Mesenchymal stem cell (in vitro differentiated cells and primary cell): ENCODE measurements at regions not wholly inside any gene's neighbourhood (a gene's known extent, or its start where the extent isn't known, plus 50 kb on each side); places are given as distances from the start of the nearest gene placed in this dataset.

Experiments used
- DNase-seq: peaks from one replicate; pipeline ENCODE4 v3.0.0-alpha.2; 2013
- H2AFZ ChIP-seq: one replicate; pipeline ENCODE4 v1.6.1; 2013; ENCODE audit warnings: low read depth, mild to moderate bottlenecking, control low read depth, inconsistent platforms, low read length, moderate library complexity
- H2AK5ac ChIP-seq: 2 replicates; pipeline ENCODE4 v1.6.1; 2013; ENCODE audit warnings: low read length, moderate library complexity, mild to moderate bottlenecking, inconsistent platforms; ENCODE audit not compliant: severe bottlenecking
- H2BK120ac ChIP-seq: one replicate; pipeline ENCODE4 v1.6.1; 2013; ENCODE audit warnings: low read depth, mild to moderate bottlenecking, inconsistent platforms, low read length, moderate library complexity
- H2BK12ac ChIP-seq, 2 experiments: one replicate each; pipeline ENCODE4 v1.6.1; 2013; ENCODE audit warnings: inconsistent platforms in 2 of 2, low read length in 2 of 2, mild to moderate bottlenecking in 2 of 2, moderate library complexity in 2 of 2, control low read depth in 1 of 2
- H2BK15ac ChIP-seq: one replicate; pipeline ENCODE4 v1.6.1; 2013; ENCODE audit warnings: mild to moderate bottlenecking, low read depth, inconsistent platforms; ENCODE audit not compliant: poor library complexity, severe bottlenecking
- H2BK5ac ChIP-seq: 2 replicates; pipeline ENCODE4 v1.6.1; 2013; ENCODE audit warnings: low read depth, mild to moderate bottlenecking, low read length, control low read depth, inconsistent platforms; ENCODE audit not compliant: poor library complexity, severe bottlenecking
- H3K14ac ChIP-seq, 2 experiments: one replicate each; pipeline ENCODE4 v1.6.1; 2013; ENCODE audit warnings: inconsistent platforms in 2 of 2, low read length in 2 of 2, control low read depth in 1 of 2, mild to moderate bottlenecking in 1 of 2, moderate library complexity in 1 of 2
- H3K18ac ChIP-seq, 2 experiments: one replicate each; pipeline ENCODE4 v1.6.1; 2013; ENCODE audit warnings: inconsistent platforms in 2 of 2, low read length in 2 of 2, control low read depth in 1 of 2, low read depth in 1 of 2, mild to moderate bottlenecking in 1 of 2
- H3K23ac ChIP-seq, 2 experiments: one replicate each; pipeline ENCODE4 v1.6.1; 2013; ENCODE audit warnings: inconsistent platforms in 2 of 2, low read length in 2 of 2, mild to moderate bottlenecking in 2 of 2, moderate library complexity in 2 of 2, control low read depth in 1 of 2
- H3K27ac ChIP-seq: 2 replicates; pipeline ENCODE4 v1.5.1; 2013; ENCODE audit warnings: mild to moderate bottlenecking, moderate library complexity, low read length, control low read depth, inconsistent platforms; ENCODE audit not compliant: poor library complexity, severe bottlenecking
- H3K27me3 ChIP-seq, 2 experiments: 2 replicates each; pipeline versions ENCODE4 v1.6.1 to v1.7.0; 2013; ENCODE audit warnings: low read length in 2 of 2, mild to moderate bottlenecking in 2 of 2, moderate library complexity in 2 of 2, control low read depth in 1 of 2, inconsistent platforms in 1 of 2; ENCODE audit not compliant: control insufficient read depth in 1 of 2, insufficient read depth in 1 of 2
- H3K36me3 ChIP-seq, 2 experiments: 2 replicates each; pipeline versions ENCODE4 v1.6.1 to v1.7.0; 2013; ENCODE audit warnings: low read length in 2 of 2, control low read depth in 1 of 2, inconsistent platforms in 1 of 2, low read depth in 1 of 2, mild to moderate bottlenecking in 1 of 2; ENCODE audit not compliant: insufficient read depth in 2 of 2, control insufficient read depth in 1 of 2
- H3K4ac ChIP-seq, 2 experiments: one replicate each; pipeline ENCODE4 v1.6.1; 2013; ENCODE audit warnings: inconsistent platforms in 2 of 2, low read length in 2 of 2, mild to moderate bottlenecking in 2 of 2, moderate library complexity in 2 of 2, control low read depth in 1 of 2, low read depth in 1 of 2
- H3K4me1 ChIP-seq: 2 replicates; pipeline ENCODE4 v1.6.1; 2013; ENCODE audit warnings: low read depth, low read length, control low read depth; ENCODE audit not compliant: control insufficient read depth, insufficient read depth
- H3K4me2 ChIP-seq: 2 replicates; pipeline ENCODE4 v1.6.1; 2013; ENCODE audit warnings: low read length, mild to moderate bottlenecking, inconsistent platforms; ENCODE audit not compliant: poor library complexity, severe bottlenecking
- H3K4me3 ChIP-seq, 2 experiments: 2 replicates each; pipeline versions ENCODE4 v1.5.1 to v1.7.0; 2013; ENCODE audit warnings: low read length in 2 of 2, mild to moderate bottlenecking in 2 of 2, control low read depth in 1 of 2, low read depth in 1 of 2; ENCODE audit not compliant: insufficient read depth in 1 of 2
- H3K79me1 ChIP-seq: replicated peaks from 2 replicates; pipeline ENCODE4 v1.6.1; 2013; ENCODE audit warnings: mild to moderate bottlenecking, control low read depth, low read length, inconsistent platforms; ENCODE audit not compliant: poor library complexity, severe bottlenecking
- H3K9ac ChIP-seq: 2 replicates; pipeline ENCODE4 v1.7.0; 2013; ENCODE audit warnings: mild to moderate bottlenecking, low read length, moderate library complexity
- H3K9me3 ChIP-seq: 2 replicates; pipeline ENCODE4 v1.7.0; 2013; ENCODE audit warnings: mild to moderate bottlenecking, low read length; ENCODE audit not compliant: control insufficient read depth
- H4K8ac ChIP-seq: one replicate; pipeline ENCODE4 v1.6.1; 2013; ENCODE audit warnings: inconsistent platforms, mild to moderate bottlenecking, low read length, moderate library complexity
- H4K91ac ChIP-seq: one replicate; pipeline ENCODE4 v1.6.1; 2013; ENCODE audit warnings: mild to moderate bottlenecking, low read length, inconsistent platforms
- WGBS: methylation state at CpG from one replicate; pipeline ENCODE4 v1.1.7; 2013; ENCODE audit warnings: mixed read lengths; 5-methylcytosine and 5-hydroxymethylcytosine counted together

DNA sequence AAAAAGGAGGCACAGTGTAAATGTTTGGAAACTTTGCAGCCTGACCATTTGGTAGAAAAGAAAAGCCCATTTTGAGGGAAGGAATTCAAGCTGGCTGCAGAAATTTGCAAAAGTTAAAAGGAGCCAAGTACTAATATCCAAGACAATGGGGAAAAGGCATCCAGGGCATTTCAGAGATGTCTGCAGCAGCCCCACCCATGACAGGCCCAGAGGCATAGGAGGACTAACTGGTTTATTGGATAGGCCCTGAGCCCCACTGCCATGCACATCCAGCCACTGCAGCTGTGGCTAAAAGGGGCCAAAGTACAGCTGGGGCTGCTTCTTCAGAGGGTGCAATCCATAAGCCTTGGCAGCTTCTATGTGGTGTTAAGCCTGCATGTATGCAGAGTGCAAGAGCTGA lies 104.9 kb downstream of the HS3ST1 start:
- Histone ChIP-seq H4K8ac (no peak overlapping the region), H3K9me3 (peaks cover 9% of the 10 kb centered on the region), H2AK5ac (no peak overlapping the region), H3K14ac (no peak overlapping the region), H2AFZ (no peak overlapping the region), H3K4me3 (no peak overlapping the region), H3K4me2 (no peak overlapping the region), H3K23ac (no peak overlapping the region), H2BK120ac (no peak overlapping the region), H2BK12ac (no peak overlapping the region), H3K4me1 (no peaks in the 10 kb centered on the region), H3K79me1 (no peaks in the 10 kb centered on the region), H3K27ac (no peak overlapping the region), H3K18ac (no peak overlapping the region), H3K9ac (no peak overlapping the region), H3K4ac (no peak overlapping the region), H2BK15ac (no peak overlapping the region), H4K91ac (no peak overlapping the region), H3K36me3 (no peaks in the 10 kb centered on the region), H3K27me3 (no peaks in the 10 kb centered on the region), H2BK5ac (no peak overlapping the region)
- DNase-seq = no peak

DNA sequence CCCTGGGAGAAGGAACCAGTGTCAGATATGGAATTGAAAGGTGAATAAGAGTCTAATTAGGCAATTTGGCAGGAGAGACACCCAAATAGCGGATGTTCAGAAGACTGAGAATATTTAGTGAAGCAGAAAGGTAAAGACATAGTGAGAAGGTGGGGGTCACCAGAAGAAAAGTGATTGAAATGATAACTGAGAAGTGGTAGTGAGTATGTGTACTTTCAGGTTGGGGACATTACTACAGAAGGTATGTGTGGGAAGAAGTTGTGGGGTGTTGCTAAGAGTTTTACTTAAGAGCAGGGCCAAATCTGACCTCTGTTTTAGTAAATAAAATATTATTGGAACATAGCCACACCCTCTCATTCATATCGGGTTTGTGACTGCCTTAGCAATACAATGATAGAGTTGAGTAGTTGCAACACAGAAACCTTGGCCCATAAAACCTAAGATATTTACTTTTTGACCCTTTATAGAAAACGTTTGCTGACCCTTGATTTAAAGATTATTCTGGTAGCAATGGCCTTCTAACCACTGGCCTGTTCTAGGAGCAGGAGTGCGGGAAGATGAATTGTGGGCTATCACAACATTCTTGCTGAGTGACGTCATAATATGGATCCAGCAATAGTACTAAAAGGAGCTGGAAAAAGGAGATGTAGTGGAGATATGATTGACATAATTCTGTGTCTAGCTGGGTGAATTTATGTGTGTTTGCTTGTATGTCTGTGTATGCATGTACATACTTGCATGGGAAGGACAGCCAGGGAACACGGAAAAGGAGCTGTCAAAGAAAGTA lies 115.3 kb downstream of the HS3ST1 start:
- WGBS = 74% methylated on average over 5 of the region's 6 CpGs
- Histone ChIP-seq H2AK5ac (no peak overlapping the region), H2BK15ac (no peak overlapping the region), H3K9ac (no peak overlapping the region), H3K36me3 (no peaks in the 10 kb centered on the region), H2BK5ac (no peak overlapping the region), H4K8ac (no peak overlapping the region), H2AFZ (no peak overlapping the region), H2BK120ac (no peak overlapping the region), H3K27me3 (no peaks in the 10 kb centered on the region), H3K14ac (no peak overlapping the region), H3K4ac (no peak overlapping the region), H3K4me1 (no peaks in the 10 kb centered on the region), H3K18ac (no peak overlapping the region), H3K4me3 (no peak overlapping the region), H3K4me2 (no peak overlapping the region), H3K79me1 (no peaks in the 10 kb centered on the region), H4K91ac (no peak overlapping the region), H3K9me3 (peaks cover 7% of the 10 kb centered on the region), H3K23ac (no peak overlapping the region), H2BK12ac (no peak overlapping the region), H3K27ac (no peak overlapping the region)
- DNase-seq = no peak

DNA sequence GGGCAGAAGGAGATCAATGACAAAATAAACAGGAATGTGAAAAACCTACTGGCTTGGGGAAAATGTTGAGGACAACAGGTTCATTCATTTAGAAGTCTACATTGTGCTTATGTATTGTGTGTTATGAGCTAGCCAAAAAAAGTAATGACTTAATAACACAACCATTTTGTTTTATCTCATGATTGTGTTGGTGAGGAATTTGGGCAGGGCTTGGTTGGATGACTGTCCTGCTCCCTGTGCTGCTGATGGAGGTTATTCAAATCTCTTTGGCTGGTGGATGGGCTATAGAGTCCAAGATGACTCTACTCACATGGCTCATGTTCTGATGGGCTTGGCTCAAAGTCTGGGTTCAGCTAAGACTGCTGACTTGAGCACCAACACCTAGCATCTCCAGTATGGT lies 116.3 kb downstream of the HS3ST1 start:
- H3K79me1 ChIP-seq = no peaks in the 10 kb centered on the region
- H2BK120ac ChIP-seq = no peak overlapping the region
- no peak overlapping the region for H4K8ac ChIP-seq

DNA sequence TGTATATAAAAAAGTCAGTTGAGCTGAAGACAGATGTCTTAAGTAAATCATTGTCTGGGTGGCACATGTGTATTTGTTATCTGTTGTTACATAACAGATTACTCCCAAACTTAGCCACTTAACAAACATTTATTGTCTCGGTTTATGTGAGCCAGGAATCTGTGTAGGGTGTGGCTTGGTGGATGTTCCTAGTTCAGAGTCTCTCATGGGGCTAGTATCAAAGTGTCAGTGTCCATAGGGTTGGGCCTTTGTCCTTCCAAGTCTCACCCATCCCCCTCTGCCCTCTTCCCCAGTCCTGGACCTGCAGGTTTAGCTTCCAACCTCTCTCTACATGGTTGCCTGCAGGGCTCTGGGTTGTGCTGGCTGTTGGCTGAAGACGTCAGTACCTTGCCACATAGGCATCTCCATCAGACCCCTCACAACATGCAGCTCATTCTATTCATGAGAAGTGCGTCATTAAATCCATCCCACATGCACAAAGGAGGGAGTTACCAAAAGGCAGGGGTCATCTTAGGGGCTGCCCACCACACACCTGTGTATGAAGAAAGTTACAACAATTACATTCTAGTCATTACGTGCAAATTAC lies 127.5 kb downstream of the HS3ST1 start:
- WGBS = 87% methylated on average over 3 of the region's 4 CpGs
- Histone ChIP-seq H2BK15ac (no peak overlapping the region), H2BK120ac (no peak overlapping the region), H2BK12ac (no peak overlapping the region), H2AK5ac (no peak overlapping the region), H3K4me3 (no peak overlapping the region), H2AFZ (no peak overlapping the region), H3K14ac (no peak overlapping the region), H3K4me1 (no peaks in the 10 kb centered on the region), H3K9me3 (no peaks in the 10 kb centered on the region), H3K27me3 (no peaks in the 10 kb centered on the region), H3K4me2 (no peak overlapping the region), H3K79me1 (no peaks in the 10 kb centered on the region), H2BK5ac (no peak overlapping the region), H3K23ac (no peak overlapping the region), H3K18ac (no peak overlapping the region), H3K36me3 (no peaks in the 10 kb centered on the region), H4K91ac (no peak overlapping the region), H4K8ac (no peak overlapping the region), H3K27ac (no peak overlapping the region), H3K9ac (no peak overlapping the region), H3K4ac (no peak overlapping the region)
- no peak for DNase-seq

More for the DNA sequence above, 116.3 kb downstream of the HS3ST1 start:
- H2BK15ac ChIP-seq = no peak overlapping the region
- no peak overlapping the region for H3K23ac ChIP-seq
- no peaks in the 10 kb centered on the region for H3K36me3 ChIP-seq
- H2AK5ac ChIP-seq = no peak overlapping the region
- H3K9ac ChIP-seq = no peak overlapping the region
- no peak overlapping the region for H3K4me3 ChIP-seq
- no peak overlapping the region for H2BK5ac ChIP-seq
- no peak overlapping the region for H3K14ac ChIP-seq
- no peak overlapping the region for H2AFZ ChIP-seq
- H3K27me3 ChIP-seq = no peaks in the 10 kb centered on the region
- no peak overlapping the region for H3K18ac ChIP-seq
- H2BK12ac ChIP-seq = no peak overlapping the region
- peaks cover 9% of the 10 kb centered on the region for H3K9me3 ChIP-seq
- H3K4me2 ChIP-seq = no peak overlapping the region
- H4K91ac ChIP-seq = no peak overlapping the region
- H3K4ac ChIP-seq = no peak overlapping the region
- DNase-seq = no peak
- no peaks in the 10 kb centered on the region for H3K4me1 ChIP-seq
- no peak overlapping the region for H3K27ac ChIP-seq
